ENCODE measurements at regions not wholly inside any gene's neighbourhood (a gene's known extent, or its start where the extent isn't known, plus 50 kb on each side); places are given as distances from the start of the nearest gene placed in this dataset.

DNA sequence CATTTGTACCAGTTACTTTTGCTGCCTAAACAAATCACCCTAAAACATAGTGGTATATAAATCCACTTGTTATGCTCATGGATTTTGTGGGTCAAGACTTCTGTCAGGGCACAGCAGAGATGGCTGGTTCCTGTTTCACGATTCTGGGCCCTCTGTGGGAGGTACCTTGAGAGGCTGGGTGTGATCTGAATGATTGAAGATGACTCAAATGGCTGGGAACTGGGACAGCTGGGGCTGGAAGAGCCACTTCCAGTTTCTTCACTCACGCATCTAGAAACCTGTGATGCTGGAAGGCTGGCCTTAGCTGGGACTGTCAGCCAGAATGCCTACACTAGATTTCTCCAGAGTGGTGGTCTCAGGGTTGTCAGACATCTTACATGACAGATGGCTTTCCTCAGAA, 88.1 kb downstream of the KIF4B start:
- Histone ChIP-seq H3K9me3 (ENCODE audit: control insufficient read depth in 1 of 2, insufficient read depth in 1 of 2, low read depth in 1 of 2, low read length in 2 of 2) (no peaks in the 10 kb centered on the region), H2AFZ (ENCODE audit: low read depth, low read length, poor library complexity, severe bottlenecking) (no peak overlapping the region), H3K4me2 (ENCODE audit: low read length) (no peak overlapping the region), H3K4me1 (ENCODE audit: control insufficient read depth in 1 of 2, insufficient read depth in 2 of 2, low read length in 2 of 2) (no peaks in the 10 kb centered on the region), H4K20me1 (ENCODE audit: insufficient read depth) (no peaks in the 10 kb centered on the region), H3K27ac (ENCODE audit: low read depth, low read length) (no peak overlapping the region), H3K4me3 (replicated peaks in 1 of 2; ENCODE audit: low read depth in 1 of 2, low read length in 2 of 2) (no peak overlapping the region), H3K79me2 (ENCODE audit: insufficient read depth, low read length) (no peaks in the 10 kb centered on the region), H3K9ac (ENCODE audit: low read length) (no peak overlapping the region), H3K36me3 (ENCODE audit: control insufficient read depth in 1 of 2, insufficient read depth in 2 of 2, low read length in 2 of 2) (no peaks in the 10 kb centered on the region), H3K9me2 (ENCODE audit: insufficient read depth) (no peaks in the 10 kb centered on the region), H3K27me3 (ENCODE audit: insufficient read depth, low read length) (peaks cover 66% of the 10 kb centered on the region)
- ChIA-PET RAD21 (ENCODE audit: low non-redundant PET in 1 of 2, low total read pairs in 2 of 2, uncharacterized antibody in 2 of 2, unreplicated experiment in 2 of 2) (no interaction called here), CTCF (no interaction called here), POLR2A (no interaction called here)
- no peak for ATAC-seq
- intact Hi-C loops (cut with micrococcal nuclease) = no loop called here
- BruUV-seq (replicated peaks) = no TSS peak
- no peak for TF ChIP-seq SIN3A (IDR thresholded peaks at IDR 0.05; ENCODE audit: low read depth)
- no peak for TF ChIP-seq EZH2 (IDR thresholded peaks at IDR 0.05)
- no peak for TF ChIP-seq EZH2phosphoT487 (IDR thresholded peaks at IDR 0.05; ENCODE audit: borderline replicate concordance)
- TF ChIP-seq, protein P1, sequence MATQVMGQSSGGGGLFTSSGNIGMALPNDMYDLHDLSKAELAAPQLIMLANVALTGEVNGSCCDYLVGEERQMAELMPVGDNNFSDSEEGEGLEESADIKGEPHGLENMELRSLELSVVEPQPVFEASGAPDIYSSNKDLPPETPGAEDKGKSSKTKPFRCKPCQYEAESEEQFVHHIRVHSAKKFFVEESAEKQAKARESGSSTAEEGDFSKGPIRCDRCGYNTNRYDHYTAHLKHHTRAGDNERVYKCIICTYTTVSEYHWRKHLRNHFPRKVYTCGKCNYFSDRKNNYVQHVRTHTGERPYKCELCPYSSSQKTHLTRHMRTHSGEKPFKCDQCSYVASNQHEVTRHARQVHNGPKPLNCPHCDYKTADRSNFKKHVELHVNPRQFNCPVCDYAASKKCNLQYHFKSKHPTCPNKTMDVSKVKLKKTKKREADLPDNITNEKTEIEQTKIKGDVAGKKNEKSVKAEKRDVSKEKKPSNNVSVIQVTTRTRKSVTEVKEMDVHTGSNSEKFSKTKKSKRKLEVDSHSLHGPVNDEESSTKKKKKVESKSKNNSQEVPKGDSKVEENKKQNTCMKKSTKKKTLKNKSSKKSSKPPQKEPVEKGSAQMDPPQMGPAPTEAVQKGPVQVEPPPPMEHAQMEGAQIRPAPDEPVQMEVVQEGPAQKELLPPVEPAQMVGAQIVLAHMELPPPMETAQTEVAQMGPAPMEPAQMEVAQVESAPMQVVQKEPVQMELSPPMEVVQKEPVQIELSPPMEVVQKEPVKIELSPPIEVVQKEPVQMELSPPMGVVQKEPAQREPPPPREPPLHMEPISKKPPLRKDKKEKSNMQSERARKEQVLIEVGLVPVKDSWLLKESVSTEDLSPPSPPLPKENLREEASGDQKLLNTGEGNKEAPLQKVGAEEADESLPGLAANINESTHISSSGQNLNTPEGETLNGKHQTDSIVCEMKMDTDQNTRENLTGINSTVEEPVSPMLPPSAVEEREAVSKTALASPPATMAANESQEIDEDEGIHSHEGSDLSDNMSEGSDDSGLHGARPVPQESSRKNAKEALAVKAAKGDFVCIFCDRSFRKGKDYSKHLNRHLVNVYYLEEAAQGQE (IDR thresholded peaks at IDR 0.05; ENCODE audit: low read depth) = no peak
- no peak for TF ChIP-seq JUND (IDR thresholded peaks at IDR 0.05)
- TF ChIP-seq, protein P2, sequence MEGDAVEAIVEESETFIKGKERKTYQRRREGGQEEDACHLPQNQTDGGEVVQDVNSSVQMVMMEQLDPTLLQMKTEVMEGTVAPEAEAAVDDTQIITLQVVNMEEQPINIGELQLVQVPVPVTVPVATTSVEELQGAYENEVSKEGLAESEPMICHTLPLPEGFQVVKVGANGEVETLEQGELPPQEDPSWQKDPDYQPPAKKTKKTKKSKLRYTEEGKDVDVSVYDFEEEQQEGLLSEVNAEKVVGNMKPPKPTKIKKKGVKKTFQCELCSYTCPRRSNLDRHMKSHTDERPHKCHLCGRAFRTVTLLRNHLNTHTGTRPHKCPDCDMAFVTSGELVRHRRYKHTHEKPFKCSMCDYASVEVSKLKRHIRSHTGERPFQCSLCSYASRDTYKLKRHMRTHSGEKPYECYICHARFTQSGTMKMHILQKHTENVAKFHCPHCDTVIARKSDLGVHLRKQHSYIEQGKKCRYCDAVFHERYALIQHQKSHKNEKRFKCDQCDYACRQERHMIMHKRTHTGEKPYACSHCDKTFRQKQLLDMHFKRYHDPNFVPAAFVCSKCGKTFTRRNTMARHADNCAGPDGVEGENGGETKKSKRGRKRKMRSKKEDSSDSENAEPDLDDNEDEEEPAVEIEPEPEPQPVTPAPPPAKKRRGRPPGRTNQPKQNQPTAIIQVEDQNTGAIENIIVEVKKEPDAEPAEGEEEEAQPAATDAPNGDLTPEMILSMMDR (IDR thresholded peaks at IDR 0.05 in 2 of 3, conservative IDR thresholded peaks at IDR 0.05 in 1 of 3; ENCODE audit: borderline replicate concordance in 1 of 3, insufficient read depth in 1 of 3, low read depth in 2 of 3, low read length in 2 of 3) = no peak
- TF ChIP-seq ZFX (IDR thresholded peaks at IDR 0.05) = no peak
- TF ChIP-seq, protein P3, sequence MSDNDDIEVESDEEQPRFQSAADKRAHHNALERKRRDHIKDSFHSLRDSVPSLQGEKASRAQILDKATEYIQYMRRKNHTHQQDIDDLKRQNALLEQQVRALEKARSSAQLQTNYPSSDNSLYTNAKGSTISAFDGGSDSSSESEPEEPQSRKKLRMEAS (IDR thresholded peaks at IDR 0.05) = no peak
- no peak for TF ChIP-seq RAD21 (IDR thresholded peaks at IDR 0.05; ENCODE audit: low read depth)
- TF ChIP-seq CEBPB (IDR thresholded peaks at IDR 0.05; ENCODE audit: low read depth) = no peak
- no peak for TF ChIP-seq FOSL1 (IDR thresholded peaks at IDR 0.05; ENCODE audit: low read depth)
- TF ChIP-seq, protein P4, sequence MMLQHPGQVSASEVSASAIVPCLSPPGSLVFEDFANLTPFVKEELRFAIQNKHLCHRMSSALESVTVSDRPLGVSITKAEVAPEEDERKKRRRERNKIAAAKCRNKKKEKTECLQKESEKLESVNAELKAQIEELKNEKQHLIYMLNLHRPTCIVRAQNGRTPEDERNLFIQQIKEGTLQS (IDR thresholded peaks at IDR 0.05) = no peak
- TF ChIP-seq POLR2AphosphoS5 (IDR thresholded peaks at IDR 0.05; ENCODE audit: low read depth, low read length) = no peak
- TF ChIP-seq, protein P5, sequence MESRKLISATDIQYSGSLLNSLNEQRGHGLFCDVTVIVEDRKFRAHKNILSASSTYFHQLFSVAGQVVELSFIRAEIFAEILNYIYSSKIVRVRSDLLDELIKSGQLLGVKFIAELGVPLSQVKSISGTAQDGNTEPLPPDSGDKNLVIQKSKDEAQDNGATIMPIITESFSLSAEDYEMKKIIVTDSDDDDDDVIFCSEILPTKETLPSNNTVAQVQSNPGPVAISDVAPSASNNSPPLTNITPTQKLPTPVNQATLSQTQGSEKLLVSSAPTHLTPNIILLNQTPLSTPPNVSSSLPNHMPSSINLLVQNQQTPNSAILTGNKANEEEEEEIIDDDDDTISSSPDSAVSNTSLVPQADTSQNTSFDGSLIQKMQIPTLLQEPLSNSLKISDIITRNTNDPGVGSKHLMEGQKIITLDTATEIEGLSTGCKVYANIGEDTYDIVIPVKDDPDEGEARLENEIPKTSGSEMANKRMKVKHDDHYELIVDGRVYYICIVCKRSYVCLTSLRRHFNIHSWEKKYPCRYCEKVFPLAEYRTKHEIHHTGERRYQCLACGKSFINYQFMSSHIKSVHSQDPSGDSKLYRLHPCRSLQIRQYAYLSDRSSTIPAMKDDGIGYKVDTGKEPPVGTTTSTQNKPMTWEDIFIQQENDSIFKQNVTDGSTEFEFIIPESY (IDR thresholded peaks at IDR 0.05; ENCODE audit: extremely low read depth, insufficient replicate concordance, low read length) = no peak
- no peak for TF ChIP-seq POLR2A (IDR thresholded peaks at IDR 0.05; ENCODE audit: borderline replicate concordance, extremely low read depth, insufficient read depth, insufficient read length)
- no peak for TF ChIP-seq YY1 (IDR thresholded peaks at IDR 0.05; ENCODE audit: extremely low read depth, insufficient replicate concordance, low read depth, low read length)
- no peak for TF ChIP-seq EGR1 (IDR thresholded peaks at IDR 0.05; ENCODE audit: low read depth)
- TF ChIP-seq TCF7L2 (IDR thresholded peaks at IDR 0.05; ENCODE audit: borderline replicate concordance, extremely low read depth, insufficient read depth, insufficient read length) = no peak
- TF ChIP-seq ELF1 (IDR thresholded peaks at IDR 0.05; ENCODE audit: borderline replicate concordance, low read depth) = no peak
- DNase-seq (ENCODE audit: low read depth, low spot score) = no peak
